ENCODE measurements at regions not wholly inside any gene's neighbourhood (a gene's known extent, or its start where the extent isn't known, plus 50 kb on each side); places are given as distances from the start of the nearest gene placed in this dataset.

- Histone ChIP-seq H3K4me1 (ENCODE audit: control insufficient read depth in 2 of 3, insufficient read depth in 2 of 3, low read depth in 1 of 3, low read length in 3 of 3) (no peaks in the 10 kb centered on the region), H3K9me3 (ENCODE audit: control insufficient read depth in 2 of 3, insufficient read depth in 1 of 3, low read length in 3 of 3) (no peaks in the 10 kb centered on the region), H3K4me3 (ENCODE audit: low read length in 3 of 3) (no peak overlapping the region), H3K27me3 (ENCODE audit: control insufficient read depth, insufficient read depth, low read length) (no peaks in the 10 kb centered on the region), H3K36me3 (ENCODE audit: control insufficient read depth in 2 of 3, insufficient read depth in 3 of 3, low read length in 3 of 3) (no peaks in the 10 kb centered on the region), H3K9ac (ENCODE audit: low read length in 3 of 3) (no peak overlapping the region), H3K27ac (ENCODE audit: low read depth in 2 of 2, low read length in 2 of 2) (no peak overlapping the region)
- no peak for DNase-seq
- TF ChIP-seq CTCF (IDR thresholded peaks at IDR 0.05; ENCODE audit: borderline replicate concordance, extremely low read depth, insufficient read depth): no peak
- intact Hi-C loops (cut with DNase I): no loop called here
- no peak for FAIRE-seq
Measured at GRCh38 chr7:116449441-116449840, 50.1 kb upstream of the CAV2 start.
